A673 (cell line): ENCODE measurements at regions not wholly inside any gene's neighbourhood (a gene's known extent, or its start where the extent isn't known, plus 50 kb on each side); places are given as distances from the start of the nearest gene placed in this dataset.

ENCODE experiments used
- BruUV-seq: library from RNA; stranded (reverse); fragments of 400-500 nt; replicated peaks from 2 replicates; lab custom pipeline; 2021; lab: Mats Ljungman, UMichigan
- CTCF ChIA-PET: fragments of 300-600 bp; sonication (Branson Sonifier 250); formaldehyde crosslinking; loops from one replicate; lab custom pipeline; 2022; ENCODE audit warnings: antibody characterized with exemption; lab: Charles Lee
- POLR2A ChIA-PET: fragments of 300-600 bp; sonication (Branson Sonifier 250); formaldehyde crosslinking; loops from one replicate; lab custom pipeline; 2022; ENCODE audit warnings: antibody characterized with exemption; ENCODE audit not compliant: low non-redundant PET; lab: Charles Lee
- DNase-seq: peaks from one replicate; pipeline ENCODE4 v3.0.0-alpha.2; 2015; ENCODE audit warnings: low spot score
- H3K27ac ChIP-seq: fragments of 200-600 bp; sonication (generic); 2 replicates; pipeline ENCODE4 v1.5.1; 2016; ENCODE audit warnings: mixed run types, low read depth, mild to moderate bottlenecking, mixed read lengths, antibody characterized with exemption, low read length; ENCODE audit not compliant: poor library complexity, severe bottlenecking
- H3K27me3 ChIP-seq: fragments of 200-600 bp; sonication (generic); replicated peaks from 2 replicates; pipeline ENCODE4 v1.6.1; 2017; ENCODE audit warnings: mixed run types, low read depth, mild to moderate bottlenecking, mixed read lengths, antibody characterized with exemption, low read length; ENCODE audit not compliant: insufficient read depth, poor library complexity
- H3K36me3 ChIP-seq: fragments of 200-600 bp; sonication (generic); 2 replicates; pipeline ENCODE4 v1.6.1; 2016; ENCODE audit warnings: mixed run types, mild to moderate bottlenecking, mixed read lengths, antibody characterized with exemption, low read length; ENCODE audit not compliant: insufficient read depth, poor library complexity, severe bottlenecking
- H3K4me1 ChIP-seq: fragments of 200-600 bp; sonication (generic); 2 replicates; pipeline ENCODE4 v1.6.1; 2017; ENCODE audit warnings: mixed run types, mild to moderate bottlenecking, mixed read lengths, antibody characterized with exemption, low read length; ENCODE audit not compliant: insufficient read depth, poor library complexity, severe bottlenecking
- H3K4me3 ChIP-seq: fragments of 200-600 bp; sonication (generic); 2 replicates; pipeline ENCODE4 v1.5.1; 2016; ENCODE audit warnings: low read depth, mixed run types, mild to moderate bottlenecking, mixed read lengths, low read length; ENCODE audit not compliant: poor library complexity, severe bottlenecking
- H3K9me3 ChIP-seq: fragments of 200-600 bp; sonication (generic); 2 replicates; pipeline ENCODE4 v1.6.1; 2016; ENCODE audit warnings: mixed run types, low read depth, mild to moderate bottlenecking, mixed read lengths, antibody characterized with exemption, low read length; ENCODE audit not compliant: poor library complexity, severe bottlenecking
- CTCF ChIP-seq: fragments of 300-800, 200-600 bp; sonication (generic); conservative IDR thresholded peaks from 2 replicates; pipeline ENCODE4 v1.5.1; 2017; ENCODE audit warnings: low read depth, mild to moderate bottlenecking, antibody characterized with exemption, low read length, moderate library complexity, mixed read lengths
- EZH2 ChIP-seq: fragments of 200-600 bp; sonication (generic); IDR thresholded peaks from 2 replicates; pipeline ENCODE4 v1.6.1; 2017; ENCODE audit warnings: borderline replicate concordance, low read depth, mild to moderate bottlenecking, mixed read lengths, antibody characterized with exemption, low read length; ENCODE audit not compliant: poor library complexity, severe bottlenecking
- intact Hi-C: fragments of 100-400 bp; cut with micrococcal nuclease; formaldehyde crosslinking; loops from one replicate; pipeline ENCODE4 v1.10.0; 2022; ENCODE audit not compliant: unreplicated experiment

GRCh38 chr7:21076574-21076973 is 289.9 kb upstream of the SP8 start:
- DNase-seq: no peak
- no peaks in the 10 kb centered on the region for H3K9me3 ChIP-seq
- no peak overlapping the region for H3K27ac ChIP-seq
- BruUV-seq: no TSS peak
- H3K4me1 ChIP-seq: no peaks in the 10 kb centered on the region
- ChIA-PET POLR2A (no interaction called here), CTCF (no interaction called here)
- intact Hi-C loops: no loop called here
- TF ChIP-seq EZH2 (no peak), CTCF (no peak)
- peaks cover 17% of the 10 kb centered on the region for H3K27me3 ChIP-seq
- H3K36me3 ChIP-seq: no peaks in the 10 kb centered on the region
- no peak overlapping the region for H3K4me3 ChIP-seq

GRCh38 chr7:21077602-21078001 is 290.9 kb upstream of the SP8 start:
- H3K4me1 ChIP-seq: no peaks in the 10 kb centered on the region
- H3K36me3 ChIP-seq: no peaks in the 10 kb centered on the region
- DNase-seq: no peak
- no peak overlapping the region for H3K27ac ChIP-seq
- no peak overlapping the region for H3K4me3 ChIP-seq
- no peak for TF ChIP-seq EZH2
- peaks cover 17% of the 10 kb centered on the region for H3K27me3 ChIP-seq
- BruUV-seq: no TSS peak
- no peaks in the 10 kb centered on the region for H3K9me3 ChIP-seq
- ChIA-PET CTCF (no interaction called here), POLR2A (no interaction called here)
- intact Hi-C loops: no loop called here

- intact Hi-C loops: no loop called here
- Histone ChIP-seq H3K36me3 (no peaks in the 10 kb centered on the region), H3K27me3 (no peaks in the 10 kb centered on the region), H3K27ac (no peak overlapping the region), H3K4me1 (no peaks in the 10 kb centered on the region), H3K4me3 (no peak overlapping the region), H3K9me3 (no peaks in the 10 kb centered on the region)
- CTCF ChIA-PET: no interaction called here
- TF ChIP-seq EZH2: no peak
- TF ChIP-seq CTCF: no peak
- no TSS peak for BruUV-seq
- POLR2A ChIA-PET: no interaction called here
- no peak for DNase-seq
These were observed 297.6 kb upstream of the SP8 start for GRCh38 chr7:21084286-21084685.

GRCh38 chr7:21086688-21087087 is 300.0 kb upstream of the SP8 start:
- CTCF ChIA-PET: no interaction called here
- no peaks in the 10 kb centered on the region for H3K36me3 ChIP-seq
- no peak overlapping the region for H3K27ac ChIP-seq
- H3K4me3 ChIP-seq: no peak overlapping the region
- no peaks in the 10 kb centered on the region for H3K4me1 ChIP-seq
- no peaks in the 10 kb centered on the region for H3K27me3 ChIP-seq
- POLR2A ChIA-PET: no interaction called here
- DNase-seq: no peak
- no peaks in the 10 kb centered on the region for H3K9me3 ChIP-seq
- no peak for TF ChIP-seq EZH2
- no peak for TF ChIP-seq CTCF
- no TSS peak for BruUV-seq
- intact Hi-C loops: no loop called here
